ENCODE measurements at regions not wholly inside any gene's neighbourhood (a gene's known extent, or its start where the extent isn't known, plus 50 kb on each side); places are given as distances from the start of the nearest gene placed in this dataset.

DNA sequence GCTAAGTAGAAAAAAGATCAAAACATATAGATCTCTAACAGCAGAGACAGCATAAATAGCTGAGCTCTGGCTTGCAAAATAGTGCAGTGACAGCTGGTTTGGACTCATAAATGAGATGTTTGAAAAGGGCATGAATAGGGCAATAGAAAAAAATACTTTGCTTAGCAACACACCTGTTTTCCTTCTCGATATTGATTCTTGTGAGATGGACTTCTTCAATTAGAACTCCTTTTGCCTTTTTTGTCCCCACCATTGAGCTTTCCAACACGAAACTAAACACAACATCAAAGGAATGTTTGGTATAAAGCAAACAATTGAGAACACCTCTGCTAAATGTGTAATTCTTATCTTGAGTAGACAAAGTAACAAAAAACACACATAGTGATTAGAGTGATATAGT lies 726.3 kb downstream of the RAPGEF2 start:
- no peak for ATAC-seq
- Histone ChIP-seq H4K20me1 (ENCODE audit: insufficient read depth) (no peaks in the 10 kb centered on the region), H3K9me3 (ENCODE audit: control insufficient read depth in 1 of 2, insufficient read depth in 1 of 2, low read depth in 1 of 2, low read length in 2 of 2) (no peaks in the 10 kb centered on the region), H3K9me2 (ENCODE audit: insufficient read depth) (no peaks in the 10 kb centered on the region), H3K4me3 (replicated peaks in 1 of 2; ENCODE audit: low read depth in 1 of 2, low read length in 2 of 2) (no peak overlapping the region), H3K79me2 (ENCODE audit: insufficient read depth, low read length) (no peaks in the 10 kb centered on the region), H3K4me2 (ENCODE audit: low read length) (no peak overlapping the region), H3K36me3 (ENCODE audit: control insufficient read depth in 1 of 2, insufficient read depth in 2 of 2, low read length in 2 of 2) (no peaks in the 10 kb centered on the region), H3K27me3 (ENCODE audit: insufficient read depth, low read length) (no peaks in the 10 kb centered on the region), H3K27ac (ENCODE audit: low read depth, low read length) (no peak overlapping the region), H3K9ac (ENCODE audit: low read length) (no peak overlapping the region), H2AFZ (ENCODE audit: low read depth, low read length, poor library complexity, severe bottlenecking) (no peak overlapping the region), H3K4me1 (ENCODE audit: control insufficient read depth in 1 of 2, insufficient read depth in 2 of 2, low read length in 2 of 2) (no peaks in the 10 kb centered on the region)
- no peak for DNase-seq (ENCODE audit: low read depth, low spot score)
- CTCF ChIA-PET: no interaction called here
- intact Hi-C loops (cut with micrococcal nuclease): no loop called here
- POLR2A ChIA-PET: no interaction called here
- RAD21 ChIA-PET (ENCODE audit: low non-redundant PET in 1 of 2, low total read pairs in 2 of 2, uncharacterized antibody in 2 of 2, unreplicated experiment in 2 of 2): no interaction called here
- TF ChIP-seq, protein P1, sequence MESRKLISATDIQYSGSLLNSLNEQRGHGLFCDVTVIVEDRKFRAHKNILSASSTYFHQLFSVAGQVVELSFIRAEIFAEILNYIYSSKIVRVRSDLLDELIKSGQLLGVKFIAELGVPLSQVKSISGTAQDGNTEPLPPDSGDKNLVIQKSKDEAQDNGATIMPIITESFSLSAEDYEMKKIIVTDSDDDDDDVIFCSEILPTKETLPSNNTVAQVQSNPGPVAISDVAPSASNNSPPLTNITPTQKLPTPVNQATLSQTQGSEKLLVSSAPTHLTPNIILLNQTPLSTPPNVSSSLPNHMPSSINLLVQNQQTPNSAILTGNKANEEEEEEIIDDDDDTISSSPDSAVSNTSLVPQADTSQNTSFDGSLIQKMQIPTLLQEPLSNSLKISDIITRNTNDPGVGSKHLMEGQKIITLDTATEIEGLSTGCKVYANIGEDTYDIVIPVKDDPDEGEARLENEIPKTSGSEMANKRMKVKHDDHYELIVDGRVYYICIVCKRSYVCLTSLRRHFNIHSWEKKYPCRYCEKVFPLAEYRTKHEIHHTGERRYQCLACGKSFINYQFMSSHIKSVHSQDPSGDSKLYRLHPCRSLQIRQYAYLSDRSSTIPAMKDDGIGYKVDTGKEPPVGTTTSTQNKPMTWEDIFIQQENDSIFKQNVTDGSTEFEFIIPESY (IDR thresholded peaks at IDR 0.05; ENCODE audit: extremely low read depth, insufficient replicate concordance, low read length): no peak
- no TSS peak for BruUV-seq (replicated peaks)

DNA sequence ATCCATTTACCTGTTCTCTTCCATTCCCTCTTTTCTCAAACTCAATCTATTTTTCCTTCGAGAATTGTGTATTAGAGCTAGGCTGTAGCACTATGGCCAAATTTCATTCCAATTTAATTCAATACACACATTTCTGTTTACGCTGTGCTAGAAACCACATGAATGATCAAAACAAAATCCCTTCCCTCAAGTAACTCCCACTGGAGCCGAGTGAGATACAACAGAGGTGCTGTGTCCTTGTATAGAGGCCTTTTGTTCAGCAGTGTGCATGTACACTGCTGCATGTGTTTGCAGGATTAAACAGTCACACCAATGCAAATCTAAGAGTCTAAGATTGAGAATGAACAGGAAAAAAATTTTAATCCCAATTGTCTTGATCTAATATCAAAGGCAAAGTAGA lies 734.2 kb downstream of the RAPGEF2 start:
- Histone ChIP-seq H3K9ac (ENCODE audit: low read length) (no peak overlapping the region), H3K27me3 (ENCODE audit: insufficient read depth, low read length) (no peaks in the 10 kb centered on the region), H3K27ac (ENCODE audit: low read depth, low read length) (no peak overlapping the region), H2AFZ (ENCODE audit: low read depth, low read length, poor library complexity, severe bottlenecking) (no peak overlapping the region), H3K4me3 (replicated peaks in 1 of 2; ENCODE audit: low read depth in 1 of 2, low read length in 2 of 2) (no peak overlapping the region), H3K79me2 (ENCODE audit: insufficient read depth, low read length) (no peaks in the 10 kb centered on the region), H3K36me3 (ENCODE audit: control insufficient read depth in 1 of 2, insufficient read depth in 2 of 2, low read length in 2 of 2) (no peaks in the 10 kb centered on the region), H3K9me3 (ENCODE audit: control insufficient read depth in 1 of 2, insufficient read depth in 1 of 2, low read depth in 1 of 2, low read length in 2 of 2) (no peaks in the 10 kb centered on the region), H3K4me2 (ENCODE audit: low read length) (no peak overlapping the region), H3K4me1 (ENCODE audit: control insufficient read depth in 1 of 2, insufficient read depth in 2 of 2, low read length in 2 of 2) (no peaks in the 10 kb centered on the region), H4K20me1 (ENCODE audit: insufficient read depth) (no peaks in the 10 kb centered on the region), H3K9me2 (ENCODE audit: insufficient read depth) (no peaks in the 10 kb centered on the region)
- TF ChIP-seq, protein P2, sequence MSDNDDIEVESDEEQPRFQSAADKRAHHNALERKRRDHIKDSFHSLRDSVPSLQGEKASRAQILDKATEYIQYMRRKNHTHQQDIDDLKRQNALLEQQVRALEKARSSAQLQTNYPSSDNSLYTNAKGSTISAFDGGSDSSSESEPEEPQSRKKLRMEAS (IDR thresholded peaks at IDR 0.05): no peak
- TF ChIP-seq POLR2AphosphoS5 (IDR thresholded peaks at IDR 0.05; ENCODE audit: low read depth, low read length) (no peak), EGR1 (IDR thresholded peaks at IDR 0.05; ENCODE audit: low read depth) (no peak), EZH2phosphoT487 (IDR thresholded peaks at IDR 0.05; ENCODE audit: borderline replicate concordance) (no peak), YY1 (IDR thresholded peaks at IDR 0.05; ENCODE audit: extremely low read depth, insufficient replicate concordance, low read depth, low read length) (no peak), SRF (IDR thresholded peaks at IDR 0.05; ENCODE audit: low read depth) (no peak)
- TF ChIP-seq, protein P3, sequence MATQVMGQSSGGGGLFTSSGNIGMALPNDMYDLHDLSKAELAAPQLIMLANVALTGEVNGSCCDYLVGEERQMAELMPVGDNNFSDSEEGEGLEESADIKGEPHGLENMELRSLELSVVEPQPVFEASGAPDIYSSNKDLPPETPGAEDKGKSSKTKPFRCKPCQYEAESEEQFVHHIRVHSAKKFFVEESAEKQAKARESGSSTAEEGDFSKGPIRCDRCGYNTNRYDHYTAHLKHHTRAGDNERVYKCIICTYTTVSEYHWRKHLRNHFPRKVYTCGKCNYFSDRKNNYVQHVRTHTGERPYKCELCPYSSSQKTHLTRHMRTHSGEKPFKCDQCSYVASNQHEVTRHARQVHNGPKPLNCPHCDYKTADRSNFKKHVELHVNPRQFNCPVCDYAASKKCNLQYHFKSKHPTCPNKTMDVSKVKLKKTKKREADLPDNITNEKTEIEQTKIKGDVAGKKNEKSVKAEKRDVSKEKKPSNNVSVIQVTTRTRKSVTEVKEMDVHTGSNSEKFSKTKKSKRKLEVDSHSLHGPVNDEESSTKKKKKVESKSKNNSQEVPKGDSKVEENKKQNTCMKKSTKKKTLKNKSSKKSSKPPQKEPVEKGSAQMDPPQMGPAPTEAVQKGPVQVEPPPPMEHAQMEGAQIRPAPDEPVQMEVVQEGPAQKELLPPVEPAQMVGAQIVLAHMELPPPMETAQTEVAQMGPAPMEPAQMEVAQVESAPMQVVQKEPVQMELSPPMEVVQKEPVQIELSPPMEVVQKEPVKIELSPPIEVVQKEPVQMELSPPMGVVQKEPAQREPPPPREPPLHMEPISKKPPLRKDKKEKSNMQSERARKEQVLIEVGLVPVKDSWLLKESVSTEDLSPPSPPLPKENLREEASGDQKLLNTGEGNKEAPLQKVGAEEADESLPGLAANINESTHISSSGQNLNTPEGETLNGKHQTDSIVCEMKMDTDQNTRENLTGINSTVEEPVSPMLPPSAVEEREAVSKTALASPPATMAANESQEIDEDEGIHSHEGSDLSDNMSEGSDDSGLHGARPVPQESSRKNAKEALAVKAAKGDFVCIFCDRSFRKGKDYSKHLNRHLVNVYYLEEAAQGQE (IDR thresholded peaks at IDR 0.05; ENCODE audit: low read depth): no peak
- TF ChIP-seq, protein P4, sequence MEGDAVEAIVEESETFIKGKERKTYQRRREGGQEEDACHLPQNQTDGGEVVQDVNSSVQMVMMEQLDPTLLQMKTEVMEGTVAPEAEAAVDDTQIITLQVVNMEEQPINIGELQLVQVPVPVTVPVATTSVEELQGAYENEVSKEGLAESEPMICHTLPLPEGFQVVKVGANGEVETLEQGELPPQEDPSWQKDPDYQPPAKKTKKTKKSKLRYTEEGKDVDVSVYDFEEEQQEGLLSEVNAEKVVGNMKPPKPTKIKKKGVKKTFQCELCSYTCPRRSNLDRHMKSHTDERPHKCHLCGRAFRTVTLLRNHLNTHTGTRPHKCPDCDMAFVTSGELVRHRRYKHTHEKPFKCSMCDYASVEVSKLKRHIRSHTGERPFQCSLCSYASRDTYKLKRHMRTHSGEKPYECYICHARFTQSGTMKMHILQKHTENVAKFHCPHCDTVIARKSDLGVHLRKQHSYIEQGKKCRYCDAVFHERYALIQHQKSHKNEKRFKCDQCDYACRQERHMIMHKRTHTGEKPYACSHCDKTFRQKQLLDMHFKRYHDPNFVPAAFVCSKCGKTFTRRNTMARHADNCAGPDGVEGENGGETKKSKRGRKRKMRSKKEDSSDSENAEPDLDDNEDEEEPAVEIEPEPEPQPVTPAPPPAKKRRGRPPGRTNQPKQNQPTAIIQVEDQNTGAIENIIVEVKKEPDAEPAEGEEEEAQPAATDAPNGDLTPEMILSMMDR (IDR thresholded peaks at IDR 0.05 in 2 of 3, conservative IDR thresholded peaks at IDR 0.05 in 1 of 3; ENCODE audit: borderline replicate concordance in 1 of 3, insufficient read depth in 1 of 3, low read depth in 2 of 3, low read length in 2 of 3): no peak
- no peak for DNase-seq (ENCODE audit: low read depth, low spot score)
- ChIA-PET RAD21 (ENCODE audit: low non-redundant PET in 1 of 2, low total read pairs in 2 of 2, uncharacterized antibody in 2 of 2, unreplicated experiment in 2 of 2) (no interaction called here), CTCF (no interaction called here), POLR2A (no interaction called here)
- no TSS peak for BruUV-seq (replicated peaks)
- no peak for ATAC-seq
- intact Hi-C loops (cut with micrococcal nuclease): no loop called here

Data from HCT116 (cell line).